Thyroid gland (tissue), 4 donors: ENCODE measurements at regions not wholly inside any gene's neighbourhood (a gene's known extent, or its start where the extent isn't known, plus 50 kb on each side); places are given as distances from the start of the nearest gene placed in this dataset.

Source experiments
- DNase-seq, 2 donors: peaks; one replicate each; pipeline ENCODE4 v3.0.0-alpha.2; 2019
- H3K27ac ChIP-seq, 3 donors: fragments of 200-600 bp; sonication (generic); 1 replicate in 2 of 3; 2 replicates in 1 of 3; pipeline ENCODE4 v1.5.1; 2016 to 2019; ENCODE audit warnings: mild to moderate bottlenecking in 1 of 3, moderate library complexity in 1 of 3
- H3K27me3 ChIP-seq: fragments of 200-600 bp; sonication (generic); one replicate; pipeline ENCODE4 v1.5.1; 2019
- H3K36me3 ChIP-seq, 2 donors: fragments of 200-600 bp; sonication (generic); one replicate each; pipeline ENCODE4 v1.5.1; 2016 to 2019
- H3K4me1 ChIP-seq, 2 donors: fragments of 200-600 bp; sonication (generic); one replicate each; pipeline ENCODE4 v1.5.1; 2017 to 2019
- H3K4me3 ChIP-seq, 3 donors: fragments of 200-600 bp; sonication (generic); replicated peaks in 1 of 3; 1 replicate in 2 of 3; 2 replicates in 1 of 3; pipeline ENCODE4 v1.5.1; 2016; ENCODE audit warnings: mild to moderate bottlenecking in 1 of 3
- H3K9me3 ChIP-seq: fragments of 200-600 bp; sonication (generic); one replicate; pipeline ENCODE4 v1.5.1; 2017
- CTCF ChIP-seq, 6 experiments: fragments of 200-600 bp in 3 of 6; fragments of 450-650 bp in 3 of 6; sonication (generic) in 3 of 6; IDR thresholded peaks; one replicate each; pipeline ENCODE4 v1.5.1; 2016 to 2019; ENCODE audit warnings: antibody characterized with exemption in 6 of 6, mild to moderate bottlenecking in 2 of 6, inconsistent platforms in 1 of 6, moderate library complexity in 1 of 6
- POLR2A ChIP-seq, 2 donors: fragments of 450-650 bp; IDR thresholded peaks; one replicate each; pipeline ENCODE4 v1.6.1; 2017; ENCODE audit warnings: antibody characterized with exemption in 2 of 2, mild to moderate bottlenecking in 2 of 2, moderate library complexity in 1 of 2
- WGBS, 2 donors: methylation state at CpG; one replicate each; pipeline ENCODE4 v1.1.5; 2017; 5-methylcytosine and 5-hydroxymethylcytosine counted together
- intact Hi-C: fragments of 100-400 bp; cut with DNase I; formaldehyde crosslinking; loops from one replicate; pipeline ENCODE4 v1.15.1; 2023

- 51 to 61% methylated on average over 1 of the region's 1 CpG for WGBS, 2 donors
- H3K4me3 ChIP-seq, result no peak overlapping the region
- no peaks in the 10 kb centered on the region for H3K27me3 ChIP-seq
- TF ChIP-seq CTCF (IDR thresholded peaks at IDR 0.05), result no peak
- no peak for TF ChIP-seq POLR2A (IDR thresholded peaks at IDR 0.05)
- H3K4me1 ChIP-seq, result no peaks in the 10 kb centered on the region
- H3K27ac ChIP-seq, result no peak overlapping the region
- DNase-seq, result no peak
- intact Hi-C loops, result no loop called here
- H3K36me3 ChIP-seq, result no peaks in the 10 kb centered on the region
- H3K9me3 ChIP-seq, result no peaks in the 10 kb centered on the region
Observed at GRCh38 chr6:81640891-81641290, 111.6 kb downstream of the TENT5A start.

DNA sequence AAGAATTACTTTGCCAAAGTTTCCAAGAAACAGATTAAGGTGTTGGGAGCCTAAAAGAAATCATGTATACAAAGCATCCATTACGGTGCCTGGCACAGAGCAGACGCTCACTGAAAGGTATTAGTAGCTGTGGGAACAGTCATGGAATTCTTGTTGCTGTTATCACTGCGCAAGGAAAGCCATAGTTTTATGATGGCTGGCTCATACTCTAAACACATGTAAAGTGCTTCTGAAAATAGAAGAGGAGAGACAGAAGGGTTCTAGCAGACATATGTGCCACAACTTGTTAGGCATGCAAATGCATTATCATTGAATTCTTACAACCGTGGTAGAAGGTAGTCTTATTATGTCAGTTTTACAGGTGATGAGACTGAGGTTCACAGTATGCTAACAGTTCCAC lies 112.4 kb downstream of the TENT5A start:
- no peaks in the 10 kb centered on the region for H3K9me3 ChIP-seq
- no peaks in the 10 kb centered on the region for H3K4me1 ChIP-seq
- no peaks in the 10 kb centered on the region for H3K27me3 ChIP-seq
- 92 to 94% methylated on average over 4 of the region's 4 CpGs for WGBS, 2 donors
- no peak overlapping the region for H3K27ac ChIP-seq
- no peaks in the 10 kb centered on the region for H3K36me3 ChIP-seq
- DNase-seq, result no peak
- no peak for TF ChIP-seq CTCF (IDR thresholded peaks at IDR 0.05)
- no peak for TF ChIP-seq POLR2A (IDR thresholded peaks at IDR 0.05)
- no peak overlapping the region for H3K4me3 ChIP-seq
- intact Hi-C loops, result no loop called here

GRCh38 chr6:81638366-81638765 lies 114.1 kb downstream of the TENT5A start:
- no peak for DNase-seq
- TF ChIP-seq CTCF (IDR thresholded peaks at IDR 0.05), result no peak
- TF ChIP-seq POLR2A (IDR thresholded peaks at IDR 0.05), result no peak
- WGBS, 2 donors, result 87 to 92% methylated on average over 4 of the region's 4 CpGs

DNA sequence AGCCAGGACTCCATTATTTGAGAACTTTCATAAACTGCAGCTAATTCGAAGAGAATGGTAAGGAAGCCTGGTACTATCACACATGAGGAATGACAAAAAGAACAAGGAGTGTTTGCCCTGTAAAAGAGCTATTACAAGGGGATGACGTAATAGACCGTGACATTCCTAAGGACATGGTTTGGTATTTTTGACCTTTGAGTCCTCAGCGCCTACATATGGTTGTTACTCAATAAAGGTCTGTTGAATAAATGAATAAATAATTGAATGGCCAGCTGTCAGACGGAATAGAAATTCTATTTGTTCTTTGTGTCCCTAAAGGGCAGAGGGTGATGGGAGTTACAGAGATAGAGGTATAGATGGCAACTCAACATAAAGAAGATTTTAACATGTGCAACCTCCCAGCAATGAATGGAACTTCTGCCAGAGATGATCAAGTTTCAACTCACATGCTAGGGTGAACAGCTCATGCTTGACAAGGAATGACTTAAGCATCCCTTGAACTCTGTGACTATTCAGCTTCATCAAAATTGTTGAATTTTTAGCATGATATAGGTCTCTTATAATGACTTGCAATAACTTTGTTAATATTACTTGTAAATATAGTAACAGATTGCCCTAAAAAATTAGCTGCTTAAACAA lies 115.4 kb downstream of the TENT5A start:
- no peaks in the 10 kb centered on the region for H3K4me1 ChIP-seq
- no peaks in the 10 kb centered on the region for H3K9me3 ChIP-seq
- 83 to 88% methylated on average over 5 of the region's 5 CpGs for whole genome bisulfite sequencing, 2 donors
- TF ChIP-seq CTCF (IDR thresholded peaks at IDR 0.05) (no peak), POLR2A (IDR thresholded peaks at IDR 0.05) (no peak)
- DNase-seq, result no peak
- no peaks in the 10 kb centered on the region for H3K36me3 ChIP-seq
- H3K27ac ChIP-seq, result no peak overlapping the region
- no peak overlapping the region for H3K4me3 ChIP-seq
- no peaks in the 10 kb centered on the region for H3K27me3 ChIP-seq
- intact Hi-C loops, result no loop called here

More at GRCh38 chr6:81638366-81638765, 114.1 kb downstream of the TENT5A start:
- H3K27me3 ChIP-seq, result no peaks in the 10 kb centered on the region
- intact Hi-C loops, result no loop called here
- no peaks in the 10 kb centered on the region for H3K9me3 ChIP-seq
- no peak overlapping the region for H3K27ac ChIP-seq
- H3K36me3 ChIP-seq, result no peaks in the 10 kb centered on the region
- no peak overlapping the region for H3K4me3 ChIP-seq
- H3K4me1 ChIP-seq, result no peaks in the 10 kb centered on the region

DNA sequence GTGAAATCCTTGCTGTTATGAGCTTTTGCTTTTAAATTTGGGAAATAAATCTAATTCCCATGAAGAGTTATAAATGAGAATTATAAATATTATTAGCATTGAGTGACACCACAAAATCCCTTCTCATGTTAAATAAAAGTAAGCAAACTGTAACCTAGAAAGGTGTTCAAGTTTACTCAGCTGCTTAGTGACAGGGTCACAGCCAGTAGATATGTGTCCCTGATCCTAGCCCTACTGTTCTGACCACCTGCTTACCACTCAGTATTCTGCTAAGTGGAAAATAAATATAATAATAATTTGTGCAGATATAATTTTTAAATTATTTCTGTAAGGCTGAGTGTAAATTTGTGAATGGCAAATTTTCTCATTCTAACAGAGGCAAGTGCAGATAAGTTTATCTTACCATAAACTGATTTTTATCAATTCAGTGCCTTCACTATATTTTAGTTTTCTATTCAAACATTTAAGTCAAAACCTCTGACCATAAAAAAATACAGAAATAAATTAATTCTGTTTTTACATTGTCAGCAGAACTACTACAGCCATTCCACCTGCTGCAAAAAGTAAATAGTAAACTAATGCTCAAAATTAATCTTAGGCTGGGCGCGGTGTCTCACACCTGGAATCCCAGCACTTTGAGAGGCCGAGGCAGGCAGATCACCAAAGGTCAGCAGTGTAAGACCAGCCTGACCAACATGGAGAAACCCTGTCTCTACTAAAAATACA lies 118.2 kb downstream of the TENT5A start:
- Histone ChIP-seq H3K9me3 (no peaks in the 10 kb centered on the region), H3K36me3 (no peaks in the 10 kb centered on the region), H3K27ac (no peak overlapping the region), H3K27me3 (no peaks in the 10 kb centered on the region), H3K4me1 (no peaks in the 10 kb centered on the region), H3K4me3 (no peak overlapping the region)
- 89 to 91% methylated on average over 3 of the region's 3 CpGs for WGBS, 2 donors
- intact Hi-C loops, result no loop called here
- no peak for DNase-seq
- no peak for TF ChIP-seq CTCF (IDR thresholded peaks at IDR 0.05)
- TF ChIP-seq POLR2A (IDR thresholded peaks at IDR 0.05), result no peak
